ENCODE measurements at regions not wholly inside any gene's neighbourhood (a gene's known extent, or its start where the extent isn't known, plus 50 kb on each side); places are given as distances from the start of the nearest gene placed in this dataset.
"Not testable (repeated sequence)": the region's sequence is repeated elsewhere in the genome, so short reads cannot be mapped to it uniquely, and the experiment has no call there.

DNA sequence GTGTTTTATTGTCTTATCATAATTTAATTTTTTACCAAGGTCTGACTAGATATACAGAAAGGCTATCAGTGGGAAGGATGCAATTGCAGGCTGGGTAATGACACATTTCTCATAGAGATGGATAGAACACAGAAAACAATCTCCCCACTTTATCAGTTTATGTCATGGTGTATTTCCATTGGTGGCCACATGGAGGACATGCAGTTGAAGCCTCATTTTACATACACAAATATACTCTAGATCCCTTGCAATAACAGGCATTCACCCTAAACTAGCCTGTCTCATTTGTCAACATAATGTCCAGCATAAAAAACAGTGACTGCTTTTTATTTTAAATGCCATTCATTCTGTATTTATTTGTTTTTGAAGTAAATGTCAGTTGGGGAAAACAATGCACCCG, 526.3 kb downstream of the GABRG2 start:
- H3K36me3 Mint-ChIP-seq (ENCODE audit: insufficient read depth, unreplicated experiment) = no peaks in the 10 kb centered on the region
- peaks cover 18% of the 10 kb centered on the region for H3K9me3 Mint-ChIP-seq (ENCODE audit: unreplicated experiment)
- no peaks in the 10 kb centered on the region for H3K4me1 Mint-ChIP-seq (ENCODE audit: insufficient read depth, unreplicated experiment)
- POLR2A ChIA-PET = no interaction called here
- H3K4me3 Mint-ChIP-seq (ENCODE audit: unreplicated experiment) = no peak overlapping the region
- TF ChIP-seq, protein P1, sequence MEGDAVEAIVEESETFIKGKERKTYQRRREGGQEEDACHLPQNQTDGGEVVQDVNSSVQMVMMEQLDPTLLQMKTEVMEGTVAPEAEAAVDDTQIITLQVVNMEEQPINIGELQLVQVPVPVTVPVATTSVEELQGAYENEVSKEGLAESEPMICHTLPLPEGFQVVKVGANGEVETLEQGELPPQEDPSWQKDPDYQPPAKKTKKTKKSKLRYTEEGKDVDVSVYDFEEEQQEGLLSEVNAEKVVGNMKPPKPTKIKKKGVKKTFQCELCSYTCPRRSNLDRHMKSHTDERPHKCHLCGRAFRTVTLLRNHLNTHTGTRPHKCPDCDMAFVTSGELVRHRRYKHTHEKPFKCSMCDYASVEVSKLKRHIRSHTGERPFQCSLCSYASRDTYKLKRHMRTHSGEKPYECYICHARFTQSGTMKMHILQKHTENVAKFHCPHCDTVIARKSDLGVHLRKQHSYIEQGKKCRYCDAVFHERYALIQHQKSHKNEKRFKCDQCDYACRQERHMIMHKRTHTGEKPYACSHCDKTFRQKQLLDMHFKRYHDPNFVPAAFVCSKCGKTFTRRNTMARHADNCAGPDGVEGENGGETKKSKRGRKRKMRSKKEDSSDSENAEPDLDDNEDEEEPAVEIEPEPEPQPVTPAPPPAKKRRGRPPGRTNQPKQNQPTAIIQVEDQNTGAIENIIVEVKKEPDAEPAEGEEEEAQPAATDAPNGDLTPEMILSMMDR (IDR thresholded peaks at IDR 0.05; ENCODE audit: unreplicated experiment) = peak; percentile 32
- intact Hi-C loops (cut with micrococcal nuclease) = no loop called here
- H3K27me3 Mint-ChIP-seq (ENCODE audit: insufficient read depth, unreplicated experiment) = no peaks in the 10 kb centered on the region
- H3K27ac Mint-ChIP-seq (ENCODE audit: low read depth, unreplicated experiment) = no peak overlapping the region
- BruUV-seq (replicated peaks) = no TSS peak
- DNase-seq (ENCODE audit: unreplicated experiment) = peak; percentile 24
- CTCF ChIA-PET = interaction anchor here (0.7 kb wide), 2 partner anchors 443 to 752 kb away, joined by 3 read pairs; no protein-coding TSS in a partner anchor

DNA sequence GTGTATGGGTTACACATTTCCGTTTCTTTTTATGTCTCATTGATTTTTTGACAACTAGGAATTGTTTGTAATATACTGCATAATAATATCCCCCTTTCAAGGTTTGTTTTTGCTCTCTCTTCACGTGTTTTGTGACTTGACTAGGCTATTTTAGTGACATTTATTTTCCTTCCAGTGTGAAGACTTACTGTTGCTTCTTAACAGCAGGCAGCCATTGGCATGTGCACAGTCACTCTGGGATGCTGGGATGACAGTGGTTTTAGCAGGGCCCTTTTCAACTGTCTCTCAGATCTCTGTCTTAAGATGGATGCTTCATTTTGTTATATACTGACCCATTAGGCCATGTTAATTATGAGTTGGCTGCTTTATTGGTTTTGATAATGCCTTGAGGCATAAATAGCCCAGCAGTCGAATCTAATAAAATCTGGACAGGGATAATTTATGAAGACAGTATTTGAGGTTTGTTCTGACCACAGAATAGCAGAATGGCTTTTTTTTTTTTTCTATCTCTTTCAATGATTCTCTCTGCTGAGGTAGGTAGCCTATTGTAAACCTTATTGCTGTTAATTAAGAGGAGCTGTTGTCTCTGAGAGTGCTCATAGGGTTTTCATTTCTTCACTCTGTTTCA, 536.0 kb downstream of the GABRG2 start:
- intact Hi-C loops (cut with micrococcal nuclease) = no loop called here
- H3K9me3 Mint-ChIP-seq (ENCODE audit: unreplicated experiment) = peaks cover 7% of the 10 kb centered on the region
- no TSS peak for BruUV-seq (replicated peaks)
- H3K4me1 Mint-ChIP-seq (ENCODE audit: insufficient read depth, unreplicated experiment) = no peaks in the 10 kb centered on the region
- no peaks in the 10 kb centered on the region for H3K27me3 Mint-ChIP-seq (ENCODE audit: insufficient read depth, unreplicated experiment)
- no peak overlapping the region for H3K27ac Mint-ChIP-seq (ENCODE audit: low read depth, unreplicated experiment)
- TF ChIP-seq, protein P1 (IDR thresholded peaks at IDR 0.05; ENCODE audit: unreplicated experiment) = no peak
- no peaks in the 10 kb centered on the region for H3K36me3 Mint-ChIP-seq (ENCODE audit: insufficient read depth, unreplicated experiment)
- H3K4me3 Mint-ChIP-seq (ENCODE audit: unreplicated experiment) = no peak overlapping the region
- CTCF ChIA-PET = no interaction called here
- DNase-seq (ENCODE audit: unreplicated experiment) = no peak
- POLR2A ChIA-PET = no interaction called here

DNA sequence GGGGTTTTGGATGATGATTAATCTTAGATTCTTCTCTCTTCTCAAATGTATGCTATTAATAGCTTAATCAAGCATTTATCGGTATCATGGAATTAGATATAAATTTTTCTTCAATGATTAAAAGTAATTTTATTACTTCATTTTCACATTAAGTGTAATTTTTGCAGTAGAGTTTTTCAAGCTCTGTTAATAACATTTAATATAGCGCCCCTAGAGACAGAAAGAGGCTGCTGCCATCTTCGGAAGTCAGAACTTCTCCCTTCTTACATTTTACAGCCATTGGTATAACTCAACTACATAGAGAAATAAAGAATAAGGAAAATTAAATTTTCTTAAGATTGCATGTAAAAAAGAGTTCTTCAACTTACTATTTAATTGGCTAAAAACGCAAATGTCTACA, 540.3 kb downstream of the GABRG2 start:
- no peaks in the 10 kb centered on the region for H3K4me1 Mint-ChIP-seq (ENCODE audit: insufficient read depth, unreplicated experiment)
- intact Hi-C loops (cut with micrococcal nuclease) = no loop called here
- no TSS peak for BruUV-seq (replicated peaks)
- no peaks in the 10 kb centered on the region for H3K36me3 Mint-ChIP-seq (ENCODE audit: insufficient read depth, unreplicated experiment)
- H3K27ac Mint-ChIP-seq (ENCODE audit: low read depth, unreplicated experiment) = no peak overlapping the region
- no peaks in the 10 kb centered on the region for H3K27me3 Mint-ChIP-seq (ENCODE audit: insufficient read depth, unreplicated experiment)
- H3K9me3 Mint-ChIP-seq (ENCODE audit: unreplicated experiment) = peaks cover 5% of the 10 kb centered on the region
- TF ChIP-seq, protein P1 (IDR thresholded peaks at IDR 0.05; ENCODE audit: unreplicated experiment) = no peak
- DNase-seq (ENCODE audit: unreplicated experiment) = no peak
- ChIA-PET POLR2A (no interaction called here), CTCF (no interaction called here)
- no peak overlapping the region for H3K4me3 Mint-ChIP-seq (ENCODE audit: unreplicated experiment)

DNA sequence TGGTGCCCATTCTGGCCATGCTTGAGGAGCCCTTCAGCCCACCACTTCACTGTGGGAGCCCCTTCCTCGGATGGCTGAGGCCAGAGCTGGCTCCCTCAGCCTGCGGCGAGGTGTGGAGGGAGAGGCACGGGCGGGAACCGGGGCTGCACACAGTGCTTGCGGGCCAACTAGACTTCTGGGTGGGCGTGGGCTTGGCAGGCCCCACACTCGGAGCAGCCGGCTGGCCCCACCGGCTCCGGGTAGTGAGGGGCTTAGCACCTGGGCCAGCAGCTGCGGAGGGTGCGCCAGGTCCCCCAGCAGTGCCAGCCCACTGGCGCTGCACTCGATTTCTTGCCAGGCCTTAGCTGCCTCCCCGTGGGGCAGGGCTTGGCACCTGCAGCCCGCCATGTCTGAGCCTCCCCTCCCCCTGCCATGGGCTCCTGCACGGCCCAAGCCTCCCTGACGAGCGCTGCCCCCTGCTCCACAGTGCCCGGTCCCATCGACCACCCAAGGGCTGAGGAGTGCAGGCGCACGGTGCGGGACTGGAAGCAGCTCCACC, 554.2 kb downstream of the GABRG2 start:
- H3K4me1 Mint-ChIP-seq (ENCODE audit: insufficient read depth, unreplicated experiment); H3K9me3 Mint-ChIP-seq (ENCODE audit: unreplicated experiment); H3K27me3 Mint-ChIP-seq (ENCODE audit: insufficient read depth, unreplicated experiment); BruUV-seq (replicated peaks); POLR2A ChIA-PET; intact Hi-C loops (cut with micrococcal nuclease); CTCF ChIA-PET; H3K4me3 Mint-ChIP-seq (ENCODE audit: unreplicated experiment); DNase-seq (ENCODE audit: unreplicated experiment); H3K36me3 Mint-ChIP-seq (ENCODE audit: insufficient read depth, unreplicated experiment); H3K27ac Mint-ChIP-seq (ENCODE audit: low read depth, unreplicated experiment): not testable (repeated sequence)

Measured in MCF 10A (cell line).